Colonic mucosa (tissue), 4 donors: ENCODE measurements at regions not wholly inside any gene's neighbourhood (a gene's known extent, or its start where the extent isn't known, plus 50 kb on each side); places are given as distances from the start of the nearest gene placed in this dataset.

Experiments used
- DNase-seq: peaks from one replicate; pipeline ENCODE4 v3.0.0-alpha.2; 2020
- H3K27ac ChIP-seq: fragments of 200-600 bp; one replicate; pipeline ENCODE4 v1.8.0; 2021
- H3K27me3 ChIP-seq: fragments of 200-600 bp; one replicate; pipeline ENCODE4 v1.8.0; 2021
- H3K36me3 ChIP-seq: fragments of 200-600 bp; one replicate; pipeline ENCODE4 v1.8.0; 2021
- H3K4me1 ChIP-seq: fragments of 200-600 bp; one replicate; pipeline ENCODE4 v1.8.0; 2021; ENCODE audit warnings: mild to moderate bottlenecking
- H3K4me3 ChIP-seq: fragments of 200-600 bp; one replicate; pipeline ENCODE4 v1.8.0; 2021
- H3K9ac ChIP-seq, 2 donors: one replicate each; pipeline ENCODE4 v1.7.0; 2013; ENCODE audit warnings: control low read depth in 2 of 2, low read depth in 2 of 2, low read length in 2 of 2
- H3K9me3 ChIP-seq: fragments of 200-600 bp; one replicate; pipeline ENCODE4 v1.8.0; 2021
- CTCF ChIP-seq: fragments of 200-600 bp; IDR thresholded peaks from one replicate; pipeline ENCODE4 v1.8.0; 2022; ENCODE audit warnings: antibody characterized with exemption, mild to moderate bottlenecking
- intact Hi-C: fragments of 100-400 bp; cut with DNase I; formaldehyde crosslinking; loops from one replicate; pipeline ENCODE4 v1.14.1; 2022
- donor health status: healthy.
- donor health status: DM: no; HTN: no; CAD: no.
- donor health status: DM: no; HTN: no; CAD: no.

GRCh38 chr2:7424481-7424880 is 507.3 kb downstream of the RNF144A start:
- intact Hi-C loops = loop anchor here (10.0 kb wide), 1 partner anchor 1330 kb away; no protein-coding TSS in a partner anchor
- H3K4me1 ChIP-seq = no peaks in the 10 kb centered on the region
- no peaks in the 10 kb centered on the region for H3K27me3 ChIP-seq
- no peak for TF ChIP-seq CTCF
- no peaks in the 10 kb centered on the region for H3K36me3 ChIP-seq
- no peak for DNase-seq
- no peak overlapping the region for H3K4me3 ChIP-seq
- no peak overlapping the region for H3K27ac ChIP-seq
- H3K9me3 ChIP-seq = no peaks in the 10 kb centered on the region
- no peak overlapping the region for H3K9ac ChIP-seq

GRCh38 chr2:7427293-7428060 is 510.3 kb downstream of the RNF144A start:
- no peak overlapping the region for H3K9ac ChIP-seq
- intact Hi-C loops = loop anchor here (2.0 to 10.0 kb wide), 3 partner anchors 245 to 1327 kb away; no protein-coding TSS in a partner anchor
- H3K36me3 ChIP-seq = no peaks in the 10 kb centered on the region
- H3K9me3 ChIP-seq = no peaks in the 10 kb centered on the region
- no peaks in the 10 kb centered on the region for H3K4me1 ChIP-seq
- DNase-seq = no peak
- H3K27me3 ChIP-seq = no peaks in the 10 kb centered on the region
- peak; percentile 75 for TF ChIP-seq CTCF
- no peak overlapping the region for H3K27ac ChIP-seq
- no peak overlapping the region for H3K4me3 ChIP-seq

- TF ChIP-seq CTCF = no peak
- Histone ChIP-seq H3K9me3 (no peaks in the 10 kb centered on the region), H3K9ac (no peak overlapping the region), H3K27ac (no peak overlapping the region), H3K36me3 (no peaks in the 10 kb centered on the region), H3K27me3 (no peaks in the 10 kb centered on the region), H3K4me3 (no peak overlapping the region), H3K4me1 (no peaks in the 10 kb centered on the region)
- intact Hi-C loops = loop anchor here (2.0 to 10.0 kb wide), 3 partner anchors 244 to 1326 kb away; no protein-coding TSS in a partner anchor
- no peak for DNase-seq
Observed at GRCh38 chr2:7428454-7429204, 511.4 kb downstream of the RNF144A start.

GRCh38 chr2:7429733-7430132 is 512.5 kb downstream of the RNF144A start:
- Histone ChIP-seq H3K36me3 (no peaks in the 10 kb centered on the region), H3K27me3 (no peaks in the 10 kb centered on the region), H3K4me1 (no peaks in the 10 kb centered on the region), H3K27ac (no peak overlapping the region), H3K9me3 (no peaks in the 10 kb centered on the region), H3K4me3 (no peak overlapping the region), H3K9ac (no peak overlapping the region)
- intact Hi-C loops = loop anchor here (2.0 to 10.0 kb wide), 4 partner anchors 225 to 1325 kb away; no protein-coding TSS in a partner anchor
- no peak for TF ChIP-seq CTCF
- no peak for DNase-seq

DNA sequence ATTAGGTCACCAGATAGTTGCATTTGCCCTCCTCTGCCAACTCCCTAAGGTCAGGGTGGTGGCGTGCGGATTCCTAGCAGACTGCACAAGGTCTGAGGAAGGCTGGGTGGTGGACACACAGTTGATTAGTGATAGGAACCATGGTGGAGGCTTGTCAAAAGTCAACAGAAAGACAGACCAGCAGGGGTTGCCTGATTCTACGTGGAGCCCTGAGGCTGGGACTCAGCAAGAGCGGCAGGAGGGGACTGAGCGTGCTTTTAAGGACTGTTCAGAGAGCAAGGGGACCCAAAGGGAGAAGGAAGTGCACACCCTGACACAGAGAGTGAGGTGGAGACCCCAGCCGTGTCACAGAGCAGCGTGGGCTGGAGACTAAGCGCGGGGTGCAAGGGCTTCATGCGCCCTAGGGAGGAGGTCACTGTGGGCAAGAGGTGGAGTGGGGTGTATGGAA is 513.2 kb downstream of the RNF144A start:
- no peaks in the 10 kb centered on the region for H3K9me3 ChIP-seq
- no peaks in the 10 kb centered on the region for H3K27me3 ChIP-seq
- no peak overlapping the region for H3K4me3 ChIP-seq
- TF ChIP-seq CTCF = no peak
- H3K4me1 ChIP-seq = no peaks in the 10 kb centered on the region
- intact Hi-C loops = loop anchor here (10.0 kb wide), 1 partner anchor 224 kb away; no protein-coding TSS in a partner anchor
- no peaks in the 10 kb centered on the region for H3K36me3 ChIP-seq
- no peak overlapping the region for H3K27ac ChIP-seq
- H3K9ac ChIP-seq = no peak overlapping the region
- DNase-seq = no peak
